ENCODE measurements at regions not wholly inside any gene's neighbourhood (a gene's known extent, or its start where the extent isn't known, plus 50 kb on each side); places are given as distances from the start of the nearest gene placed in this dataset.

GRCh38 chr9:115923903-115924668 lies 229.5 kb upstream of the PAPPA start (continued):
- no peak for TF ChIP-seq LRRFIP1 (CRISPR knock-in tag; conservative IDR thresholded peaks at IDR 0.05)
- TF ChIP-seq, protein P1, sequence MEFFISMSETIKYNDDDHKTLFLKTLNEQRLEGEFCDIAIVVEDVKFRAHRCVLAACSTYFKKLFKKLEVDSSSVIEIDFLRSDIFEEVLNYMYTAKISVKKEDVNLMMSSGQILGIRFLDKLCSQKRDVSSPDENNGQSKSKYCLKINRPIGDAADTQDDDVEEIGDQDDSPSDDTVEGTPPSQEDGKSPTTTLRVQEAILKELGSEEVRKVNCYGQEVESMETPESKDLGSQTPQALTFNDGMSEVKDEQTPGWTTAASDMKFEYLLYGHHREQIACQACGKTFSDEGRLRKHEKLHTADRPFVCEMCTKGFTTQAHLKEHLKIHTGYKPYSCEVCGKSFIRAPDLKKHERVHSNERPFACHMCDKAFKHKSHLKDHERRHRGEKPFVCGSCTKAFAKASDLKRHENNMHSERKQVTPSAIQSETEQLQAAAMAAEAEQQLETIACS (CRISPR knock-in tag; IDR thresholded peaks at IDR 0.05): no peak
- no peak for TF ChIP-seq ZNF121 (CRISPR knock-in tag; IDR thresholded peaks at IDR 0.05)
- no peak for TF ChIP-seq ZNF704 (CRISPR knock-in tag; IDR thresholded peaks at IDR 0.05; ENCODE audit: borderline replicate concordance)

DNA sequence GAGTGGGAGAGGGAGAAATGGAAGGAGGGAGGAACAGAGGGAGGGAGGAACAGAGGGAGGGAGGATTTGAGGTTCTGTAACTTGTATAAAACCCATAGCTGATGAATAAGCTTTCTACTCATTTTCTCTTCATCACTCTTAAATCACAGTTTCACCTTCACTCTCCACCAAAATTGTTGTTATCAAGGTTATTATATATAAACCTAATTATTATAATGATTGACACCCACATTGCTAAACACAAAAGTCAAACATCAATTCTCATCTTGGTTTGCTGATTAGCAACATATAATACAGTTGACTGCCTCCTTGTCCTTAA lies 229.0 kb upstream of the PAPPA start:
- Histone ChIP-seq H3K9me3 (ENCODE audit: low read length) (no peaks in the 10 kb centered on the region), H4K20me1 (ENCODE audit: insufficient read depth, low read length) (no peaks in the 10 kb centered on the region), H3K79me2 (ENCODE audit: insufficient read depth, low read length) (no peaks in the 10 kb centered on the region), H3K36me3 (replicated peaks in 1 of 2; ENCODE audit: control insufficient read depth in 1 of 2, insufficient read depth in 2 of 2, low read length in 2 of 2) (no peaks in the 10 kb centered on the region), H2AFZ (ENCODE audit: low read length) (no peak overlapping the region), H3K9ac (ENCODE audit: insufficient read depth, low read depth, low read length) (no peak overlapping the region), H3K27me3 (ENCODE audit: control insufficient read depth in 1 of 2, insufficient read depth in 2 of 2, low read length in 2 of 2) (no peaks in the 10 kb centered on the region), H3K27ac (ENCODE audit: extremely low read length, insufficient read depth, low read length) (no peak overlapping the region), H3K4me1 (ENCODE audit: insufficient read depth, low read length) (peaks cover 10% of the 10 kb centered on the region; the same call in 1 of the 2 replicates), H3K4me2 (ENCODE audit: low read depth, low read length) (no peak overlapping the region), H3K4me3 (replicated peaks in 1 of 3; ENCODE audit: insufficient read depth in 1 of 3, low read depth in 2 of 3, low read length in 3 of 3) (no peak overlapping the region)
- in situ Hi-C loops (cut with HindIII; ENCODE audit: extremely low pct_ligation_motif_present, low pct_unique_long_range_greater_than_20kb) (no loop called here), intact Hi-C loops (cut with micrococcal nuclease; ENCODE audit: unreplicated experiment) (no loop called here)
- BruUV-seq (replicated peaks): no TSS peak
- TF ChIP-seq HNRNPK (IDR thresholded peaks at IDR 0.05; ENCODE audit: low read depth, low read length, poor library complexity, severe bottlenecking): peak; percentile 80
- no peak for TF ChIP-seq MBD4 (IDR thresholded peaks at IDR 0.05; ENCODE audit: borderline replicate concordance, low read length)
- CTCF ChIA-PET (ENCODE audit: low intra/inter-chr PET ratio, low total read pairs): no interaction called here
- FAIRE-seq (no peak), ATAC-seq (no peak), DNase-seq (ENCODE audit: low spot score) (no peak)
- POLR2A ChIA-PET: no interaction called here
